GM23338 (cell line): ENCODE measurements at regions not wholly inside any gene's neighbourhood (a gene's known extent, or its start where the extent isn't known, plus 50 kb on each side); places are given as distances from the start of the nearest gene placed in this dataset.

Experiments used
- ATAC-seq: fragments of 200-7000 bp; cut with Tn5 transposase; 3 replicates; pipeline ENCODE4 v1.9.1; 2020
- DNase-seq: peaks from one replicate; pipeline ENCODE4 v3.0.0-alpha.2; 2015; ENCODE audit warnings: low spot score
- H2AFZ ChIP-seq: fragments of 200-600 bp; sonication (generic); 2 replicates; pipeline ENCODE4 v1.8.0; 2016; ENCODE audit warnings: antibody characterized with exemption, mild to moderate bottlenecking, moderate library complexity
- H3F3A ChIP-seq: fragments of 200-600 bp; sonication (generic); replicated peaks from 2 replicates; pipeline ENCODE4 v1.8.0; 2017; ENCODE audit warnings: antibody characterized with exemption, mixed run types, low read depth
- H3K27ac ChIP-seq: fragments of 200-600 bp; sonication (generic); 2 replicates; pipeline ENCODE4 v1.6.1; 2016; ENCODE audit warnings: low read depth
- H3K27me3 ChIP-seq: fragments of 200-600 bp; sonication (generic); 2 replicates; pipeline ENCODE4 v1.8.0; 2016; ENCODE audit warnings: mild to moderate bottlenecking, mixed run types, moderate library complexity; ENCODE audit not compliant: insufficient read depth
- H3K36me3 ChIP-seq: fragments of 200-600 bp; sonication (generic); 2 replicates; pipeline ENCODE4 v1.8.0; 2016; ENCODE audit warnings: mild to moderate bottlenecking; ENCODE audit not compliant: insufficient read depth
- H3K4me1 ChIP-seq: fragments of 200-600 bp; sonication (generic); 2 replicates; pipeline ENCODE4 v1.8.0; 2016; ENCODE audit warnings: mild to moderate bottlenecking, moderate library complexity; ENCODE audit not compliant: insufficient read depth
- H3K4me2 ChIP-seq: fragments of 200-600 bp; sonication (generic); 2 replicates; pipeline ENCODE4 v1.7.1; 2017; ENCODE audit warnings: mixed run types
- H3K4me3 ChIP-seq: fragments of 200-600 bp; sonication (generic); 2 replicates; pipeline ENCODE4 v1.6.1; 2016; ENCODE audit warnings: mixed run types
- H3K79me2 ChIP-seq: fragments of 200-600 bp; sonication (generic); replicated peaks from 2 replicates; pipeline ENCODE4 v1.8.0; 2017; ENCODE audit warnings: mild to moderate bottlenecking; ENCODE audit not compliant: insufficient read depth
- H3K9me2 ChIP-seq: fragments of 200-600 bp; sonication (generic); 2 replicates; pipeline ENCODE4 v1.8.0; 2017; ENCODE audit not compliant: insufficient read depth
- H4K20me1 ChIP-seq: fragments of 200-600 bp; sonication (generic); replicated peaks from 2 replicates; pipeline ENCODE4 v1.8.0; 2017; ENCODE audit warnings: mild to moderate bottlenecking; ENCODE audit not compliant: insufficient read depth
- H3K27ac Mint-ChIP-seq: 2 replicates; pipeline ENCODE4 v1.8.0; 2020; ENCODE audit warnings: inconsistent platforms, mild to moderate bottlenecking, moderate library complexity, mixed read lengths
- H3K27me3 Mint-ChIP-seq: 3 replicates; pipeline ENCODE4 v1.8.0; 2022; ENCODE audit warnings: low read depth, mild to moderate bottlenecking, moderate library complexity, mixed read lengths, inconsistent platforms; ENCODE audit not compliant: insufficient read depth, poor library complexity
- H3K36me3 Mint-ChIP-seq: 3 replicates; pipeline ENCODE4 v1.8.0; 2021; ENCODE audit warnings: low read depth, mild to moderate bottlenecking, inconsistent platforms, moderate library complexity, mixed read lengths
- H3K4me1 Mint-ChIP-seq: 3 replicates; pipeline ENCODE4 v1.8.0; 2020; ENCODE audit warnings: mild to moderate bottlenecking, inconsistent platforms, mixed read lengths
- H3K4me3 Mint-ChIP-seq: 3 replicates; pipeline ENCODE4 v1.8.0; 2021; ENCODE audit warnings: moderate library complexity, mild to moderate bottlenecking, inconsistent platforms, mixed read lengths
- H3K9me3 Mint-ChIP-seq: 3 replicates; pipeline ENCODE4 v1.8.0; 2020; ENCODE audit warnings: moderate library complexity, mild to moderate bottlenecking, inconsistent platforms, mixed read lengths
- CTCF ChIP-seq, 2 experiments: fragments of 200-600 bp in 1 of 2; sonication (generic) in 1 of 2; conservative IDR thresholded peaks; 2 replicates each; pipeline versions ENCODE4 v1.5.1 to v1.6.1; 2016 to 2017; ENCODE audit warnings: antibody characterized with exemption in 2 of 2, low read depth in 2 of 2, mild to moderate bottlenecking in 2 of 2, moderate library complexity in 1 of 2
- JUNB ChIP-seq: IDR thresholded peaks from one replicate; pipeline ENCODE4 v1.6.1; 2016; ENCODE audit warnings: antibody characterized with exemption; ENCODE audit not compliant: unreplicated experiment
- POLR2AphosphoS5 ChIP-seq: IDR thresholded peaks from 2 replicates; pipeline ENCODE4 v1.6.1; 2016; ENCODE audit warnings: antibody characterized with exemption, low read depth
- STAT1 ChIP-seq: IDR thresholded peaks from one replicate; pipeline ENCODE4 v1.6.1; 2016; ENCODE audit warnings: antibody characterized with exemption; ENCODE audit not compliant: unreplicated experiment
- ZNF114 ChIP-seq: fragments of 250-450 bp; sonication (Bioruptor Pico); IDR thresholded peaks from 2 replicates; pipeline ENCODE4 v1.5.0; 2020; ENCODE audit warnings: mild to moderate bottlenecking, moderate library complexity
- ZNF462 ChIP-seq: fragments of 250-450 bp; sonication (Bioruptor Pico); IDR thresholded peaks from 2 replicates; pipeline ENCODE4 v1.5.0; 2020; ENCODE audit warnings: mild to moderate bottlenecking, moderate library complexity

- no peak for TF ChIP-seq ZNF462 (CRISPR knock-in tag)
- no peak for TF ChIP-seq POLR2AphosphoS5
- TF ChIP-seq STAT1: no peak
- no peak for TF ChIP-seq JUNB
These were observed 64.1 kb downstream of the DNTTIP2 start (continued) for GRCh38 chr1:93814795-93815340.

- H3K27me3 ChIP-seq: no peaks in the 10 kb centered on the region
- 0 out of 2 replicates have a peak, but pooled peaks cover 6% of the 10 kb centered on the region for H3K9me2 ChIP-seq
- ATAC-seq (peak; percentile 89), DNase-seq (peak; percentile 87)
- H3K4me3 ChIP-seq: no peak overlapping the region
- Mint-ChIP-seq H3K27me3 (peaks cover 1% of the 10 kb centered on the region), H3K4me1 (peaks cover 44% of the 10 kb centered on the region), H3K9me3 (no peaks in the 10 kb centered on the region), H3K27ac (no peak overlapping the region), H3K4me3 (no peak overlapping the region), H3K36me3 (no peaks in the 10 kb centered on the region)
- 0 out of 2 replicates have a peak, but pooled peaks cover 4% of the 10 kb centered on the region for H3F3A ChIP-seq
- H3K4me1 ChIP-seq: peaks cover 34% of the 10 kb centered on the region
- H3K36me3 ChIP-seq: no peaks in the 10 kb centered on the region
- H3K4me2 ChIP-seq: no peak overlapping the region
- TF ChIP-seq ZNF114 (CRISPR knock-in tag) (no peak), ZNF462 (CRISPR knock-in tag) (peak; percentile 37; the same call in 1 of the 2 replicates), CTCF (conservative IDR thresholded peaks at IDR 0.05; ENCODE audit: low read depth in 2 of 2) (peak; percentile 96 to 100)
- H2AFZ ChIP-seq: no peak overlapping the region
- no peaks in the 10 kb centered on the region for H4K20me1 ChIP-seq
- H3K79me2 ChIP-seq: no peaks in the 10 kb centered on the region
- no peak overlapping the region for H3K27ac ChIP-seq
These were observed 64.8 kb downstream of the DNTTIP2 start for GRCh38 chr1:93814059-93814794.
